Endodermal cell (in vitro differentiated cells): ENCODE measurements at regions not wholly inside any gene's neighbourhood (a gene's known extent, or its start where the extent isn't known, plus 50 kb on each side); places are given as distances from the start of the nearest gene placed in this dataset.

Experiments used
- DNase-seq: peaks from one replicate; pipeline ENCODE4 v3.0.0-alpha.2; 2017
- H3K27ac ChIP-seq: 2 replicates; pipeline ENCODE4 v1.5.1; 2013; ENCODE audit warnings: mild to moderate bottlenecking, low read depth, low read length, moderate library complexity
- H3K27me3 ChIP-seq: 2 replicates; pipeline ENCODE4 v1.6.1; 2013; ENCODE audit warnings: mild to moderate bottlenecking, low read length, moderate library complexity; ENCODE audit not compliant: insufficient read depth, control insufficient read depth, poor library complexity, severe bottlenecking
- H3K36me3 ChIP-seq: 2 replicates; pipeline ENCODE4 v1.7.0; 2013; ENCODE audit warnings: mild to moderate bottlenecking, low read length, moderate library complexity; ENCODE audit not compliant: control insufficient read depth, insufficient read depth
- H3K4me1 ChIP-seq: one replicate; pipeline ENCODE4 v1.7.0; 2013; ENCODE audit warnings: low read length; ENCODE audit not compliant: control insufficient read depth, insufficient read depth
- H3K4me3 ChIP-seq: 2 replicates; pipeline ENCODE4 v1.5.1; 2013; ENCODE audit warnings: mild to moderate bottlenecking, low read length, moderate library complexity
- H3K9ac ChIP-seq: 2 replicates; pipeline ENCODE4 v1.6.1; 2013; ENCODE audit warnings: mild to moderate bottlenecking, low read length, moderate library complexity; ENCODE audit not compliant: poor library complexity, severe bottlenecking; ENCODE audit errors: extremely low read depth
- H3K9me3 ChIP-seq: 2 replicates; pipeline ENCODE4 v1.6.1; 2013; ENCODE audit warnings: mild to moderate bottlenecking, low read length, moderate library complexity; ENCODE audit not compliant: control insufficient read depth
- H3K27ac Mint-ChIP-seq: 2 replicates; pipeline ENCODE4 v1.8.0; 2020; ENCODE audit warnings: mixed read lengths
- H3K27me3 Mint-ChIP-seq: 2 replicates; pipeline ENCODE4 v1.8.0; 2021; ENCODE audit warnings: mild to moderate bottlenecking, mixed read lengths; ENCODE audit not compliant: insufficient read depth
- H3K36me3 Mint-ChIP-seq: 2 replicates; pipeline ENCODE4 v1.8.0; 2020; ENCODE audit warnings: low read depth, mixed read lengths
- H3K4me1 Mint-ChIP-seq: 2 replicates; pipeline ENCODE4 v1.8.0; 2020; ENCODE audit warnings: mixed read lengths
- H3K4me3 Mint-ChIP-seq: 2 replicates; pipeline ENCODE4 v1.8.0; 2020; ENCODE audit warnings: mild to moderate bottlenecking, moderate library complexity, mixed read lengths
- H3K9me3 Mint-ChIP-seq: 2 replicates; pipeline ENCODE4 v1.8.0; 2020; ENCODE audit warnings: mild to moderate bottlenecking, mixed read lengths
- CTCF ChIP-seq: fragments of 200-600 bp; sonication (generic); conservative IDR thresholded peaks from 2 replicates; pipeline ENCODE4 v1.5.0; 2021; ENCODE audit warnings: antibody characterized with exemption, mild to moderate bottlenecking
- WGBS, 2 experiments: methylation state at CpG; one replicate each; pipeline versions ENCODE4 v1.1.5 to v1.1.7; 2013; ENCODE audit warnings: missing lambda C conversion rate in 2 of 2, mixed read lengths in 1 of 2; ENCODE audit not compliant: insufficient coverage in 1 of 2, insufficient read length in 1 of 2; 5-methylcytosine and 5-hydroxymethylcytosine counted together

- no peak overlapping the region for H3K9ac ChIP-seq
- Mint-ChIP-seq H3K4me1 (no peaks in the 10 kb centered on the region), H3K27ac (no peak overlapping the region), H3K27me3 (peaks cover 2% of the 10 kb centered on the region), H3K36me3 (no peaks in the 10 kb centered on the region), H3K9me3 (no peaks in the 10 kb centered on the region), H3K4me3 (no peak overlapping the region)
- H3K27ac ChIP-seq, result no peak overlapping the region
- no peak overlapping the region for H3K4me3 ChIP-seq
- H3K36me3 ChIP-seq, result no peaks in the 10 kb centered on the region
- H3K27me3 ChIP-seq, result no peaks in the 10 kb centered on the region
- no peaks in the 10 kb centered on the region for H3K4me1 ChIP-seq
- WGBS, 2 experiments, result 95 to 100% methylated on average over 5 to 7 of the region's 7 CpGs
- no peak for DNase-seq
- TF ChIP-seq CTCF, result no peak
- H3K9me3 ChIP-seq, result no peaks in the 10 kb centered on the region
Observed at GRCh38 chr7:28323833-28324232, 88.5 kb upstream of the CREB5 start.

GRCh38 chr7:28328146-28328545 lies 84.2 kb upstream of the CREB5 start:
- Histone ChIP-seq H3K9me3 (no peaks in the 10 kb centered on the region), H3K36me3 (no peaks in the 10 kb centered on the region), H3K27me3 (no peaks in the 10 kb centered on the region), H3K4me3 (no peak overlapping the region), H3K27ac (no peak overlapping the region), H3K4me1 (no peaks in the 10 kb centered on the region), H3K9ac (no peak overlapping the region)
- Mint-ChIP-seq H3K36me3 (no peaks in the 10 kb centered on the region), H3K9me3 (no peaks in the 10 kb centered on the region), H3K27me3 (no peaks in the 10 kb centered on the region), H3K4me3 (no peak overlapping the region), H3K4me1 (no peaks in the 10 kb centered on the region), H3K27ac (no peak overlapping the region)
- no peak for TF ChIP-seq CTCF
- DNase-seq, result no peak
- WGBS, 2 experiments, result 85 to 100% methylated on average over 1 to 2 of the region's 2 CpGs

GRCh38 chr7:28328822-28329660 lies 83.3 kb upstream of the CREB5 start:
- no peaks in the 10 kb centered on the region for H3K36me3 Mint-ChIP-seq
- 90 to 93% methylated on average over 6 to 9 of the region's 9 CpGs for WGBS, 2 experiments
- Histone ChIP-seq H3K27ac (no peak overlapping the region), H3K36me3 (no peaks in the 10 kb centered on the region), H3K9me3 (no peaks in the 10 kb centered on the region), H3K4me1 (no peaks in the 10 kb centered on the region), H3K4me3 (no peak overlapping the region), H3K27me3 (no peaks in the 10 kb centered on the region), H3K9ac (no peak overlapping the region)
- no peak for TF ChIP-seq CTCF
- peaks cover 4% of the 10 kb centered on the region for H3K9me3 Mint-ChIP-seq
- H3K4me3 Mint-ChIP-seq, result no peak overlapping the region
- no peaks in the 10 kb centered on the region for H3K4me1 Mint-ChIP-seq
- DNase-seq, result no peak
- no peak overlapping the region for H3K27ac Mint-ChIP-seq
- H3K27me3 Mint-ChIP-seq, result no peaks in the 10 kb centered on the region
